Muscle layer of duodenum (tissue), 2 donors: ENCODE measurements at regions not wholly inside any gene's neighbourhood (a gene's known extent, or its start where the extent isn't known, plus 50 kb on each side); places are given as distances from the start of the nearest gene placed in this dataset.

Source experiments
- H3K27ac ChIP-seq: one replicate; pipeline ENCODE4 v1.7.0; 2013; ENCODE audit warnings: mild to moderate bottlenecking, low read length
- H3K27me3 ChIP-seq: one replicate; pipeline ENCODE4 v1.7.0; 2013; ENCODE audit warnings: low read depth, mild to moderate bottlenecking, control low read depth, low read length
- H3K36me3 ChIP-seq, 2 donors: one replicate each; pipeline ENCODE4 v1.7.0; 2013; ENCODE audit warnings: low read length in 2 of 2, control low read depth in 1 of 2, mild to moderate bottlenecking in 1 of 2; ENCODE audit not compliant: insufficient read depth in 2 of 2, control insufficient read depth in 1 of 2
- H3K4me1 ChIP-seq, 2 donors: one replicate each; pipeline ENCODE4 v1.7.0; 2013; ENCODE audit warnings: low read length in 2 of 2, mild to moderate bottlenecking in 2 of 2, control low read depth in 1 of 2, moderate library complexity in 1 of 2; ENCODE audit not compliant: insufficient read depth in 2 of 2, control insufficient read depth in 1 of 2
- H3K4me3 ChIP-seq, 2 donors: one replicate each; pipeline ENCODE4 v1.7.0; 2013; ENCODE audit warnings: low read length in 2 of 2, low read depth in 1 of 2, mild to moderate bottlenecking in 1 of 2
- H3K9me3 ChIP-seq, 2 donors: one replicate each; pipeline ENCODE4 v1.7.0; 2013; ENCODE audit warnings: low read length in 2 of 2, control low read depth in 1 of 2, mild to moderate bottlenecking in 1 of 2; ENCODE audit not compliant: control insufficient read depth in 1 of 2
- donor health status: healthy.

DNA sequence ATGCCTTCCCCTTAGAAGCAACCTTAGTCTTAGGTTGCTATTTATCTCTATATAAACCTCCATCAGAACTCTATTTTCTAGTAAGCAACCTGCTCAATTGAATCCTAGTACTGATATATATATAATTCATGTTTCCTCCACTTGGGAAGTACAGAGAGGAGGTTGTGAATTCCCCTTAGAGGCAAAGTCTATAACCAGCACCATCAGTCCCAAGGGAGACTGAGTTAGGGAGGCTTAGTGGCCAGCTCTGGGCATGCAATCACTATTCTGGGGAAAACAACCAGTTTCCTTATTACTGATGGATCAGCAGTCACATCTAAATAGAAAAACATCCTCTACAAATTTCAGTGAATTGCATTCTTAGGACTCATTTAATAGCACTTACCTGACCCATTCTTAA is 489.1 kb downstream of the RMST start:
- Histone ChIP-seq H3K36me3 (no peaks in the 10 kb centered on the region), H3K27ac (no peak overlapping the region), H3K4me1 (no peaks in the 10 kb centered on the region)

DNA sequence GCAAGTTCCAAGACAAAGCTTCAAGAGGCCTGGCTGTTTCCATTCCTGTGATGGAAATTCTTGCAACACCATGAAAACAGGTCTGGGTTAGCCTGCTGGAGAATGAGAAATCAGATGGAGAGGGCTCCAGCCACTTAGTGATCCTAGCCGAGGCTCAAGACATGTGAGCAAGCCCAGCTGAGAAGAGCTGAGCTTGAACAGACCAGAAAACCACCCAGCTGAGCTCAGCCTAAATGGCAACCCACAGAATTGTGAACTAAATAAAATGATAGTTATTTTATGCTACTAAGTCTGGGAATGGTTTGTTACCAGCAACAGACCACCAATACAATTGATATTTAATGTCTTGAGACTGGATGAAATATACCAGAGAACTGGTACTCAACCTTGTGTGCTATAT is 494.5 kb downstream of the RMST start:
- Histone ChIP-seq H3K9me3 (peaks cover 0 to 14% of the 10 kb centered on the region in 2 donors), H3K36me3 (no peaks in the 10 kb centered on the region), H3K4me1 (no peaks in the 10 kb centered on the region), H3K4me3 (no peak overlapping the region), H3K27ac (no peak overlapping the region), H3K27me3 (no peaks in the 10 kb centered on the region)

More for the DNA sequence above, 489.1 kb downstream of the RMST start:
- Histone ChIP-seq H3K9me3 (peaks cover 0 to 4% of the 10 kb centered on the region in 2 donors), H3K4me3 (no peak overlapping the region), H3K27me3 (no peaks in the 10 kb centered on the region)

DNA sequence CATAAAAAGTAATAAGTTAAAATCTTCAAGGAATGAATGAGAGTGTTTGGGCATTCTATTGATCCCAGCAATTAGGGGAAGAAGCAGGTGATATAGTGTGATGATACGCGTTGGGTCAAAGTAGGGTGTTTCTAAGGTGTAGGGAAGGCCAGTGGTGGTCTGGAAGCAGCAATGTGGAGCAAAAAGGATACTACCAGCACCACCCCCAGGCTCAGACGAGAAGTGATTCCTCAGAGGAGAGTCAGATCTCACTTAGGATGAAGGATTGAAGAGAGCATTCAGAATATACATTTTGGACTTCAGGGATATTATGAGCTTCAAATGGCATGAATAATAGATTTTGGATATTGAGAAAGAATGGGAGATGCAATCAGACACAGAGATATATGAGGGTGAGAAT is 497.6 kb downstream of the RMST start:
- Histone ChIP-seq H3K27me3 (no peaks in the 10 kb centered on the region), H3K9me3 (peaks cover 0 to 14% of the 10 kb centered on the region in 2 donors), H3K4me3 (no peak overlapping the region), H3K27ac (no peak overlapping the region), H3K4me1 (no peaks in the 10 kb centered on the region), H3K36me3 (no peaks in the 10 kb centered on the region)

DNA sequence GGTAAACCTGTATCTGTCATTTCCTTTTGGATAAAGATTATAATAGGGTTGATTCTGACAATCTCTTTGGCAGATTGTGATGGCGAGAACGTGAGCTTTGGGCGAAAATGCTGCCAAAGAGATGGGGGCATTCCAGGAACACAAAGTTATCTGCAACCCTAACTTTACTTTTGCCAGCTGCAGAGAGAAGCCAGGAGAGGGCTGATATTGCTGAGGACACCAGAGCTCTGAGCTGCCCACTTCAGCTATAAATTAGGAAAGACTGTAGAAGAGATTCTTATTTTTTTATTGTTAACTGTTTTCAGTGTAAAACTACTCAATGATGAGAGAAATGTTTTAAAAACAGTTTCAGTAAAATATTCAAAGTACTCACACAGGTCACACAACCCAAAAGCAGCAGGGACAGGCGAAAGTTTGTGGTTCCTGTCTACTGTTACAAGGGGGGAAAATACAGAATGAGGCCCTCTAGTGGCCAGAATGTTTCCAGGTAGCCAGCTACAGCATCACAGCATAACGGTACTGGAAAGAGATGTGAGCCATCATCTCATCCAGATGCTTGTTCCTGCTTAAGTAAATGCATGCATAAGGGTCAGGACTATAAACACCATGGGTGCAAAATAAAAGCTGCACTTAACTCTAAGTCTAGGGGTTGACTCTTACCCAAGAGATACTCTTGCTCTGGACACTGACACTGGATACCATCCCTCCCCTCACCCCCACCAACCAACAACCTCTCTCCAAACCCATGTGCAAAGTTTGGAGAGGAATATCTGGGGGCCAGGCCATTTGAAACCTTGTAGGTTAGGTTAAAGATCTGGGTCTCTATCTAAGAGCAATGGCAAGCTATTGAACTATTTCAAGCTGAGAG is 498.4 kb downstream of the RMST start:
- no peaks in the 10 kb centered on the region for H3K4me1 ChIP-seq
- H3K4me3 ChIP-seq: no peak overlapping the region
- no peaks in the 10 kb centered on the region for H3K27me3 ChIP-seq
- H3K9me3 ChIP-seq: peaks cover 0 to 14% of the 10 kb centered on the region in 2 donors
- H3K36me3 ChIP-seq: no peaks in the 10 kb centered on the region
- no peak overlapping the region for H3K27ac ChIP-seq

DNA sequence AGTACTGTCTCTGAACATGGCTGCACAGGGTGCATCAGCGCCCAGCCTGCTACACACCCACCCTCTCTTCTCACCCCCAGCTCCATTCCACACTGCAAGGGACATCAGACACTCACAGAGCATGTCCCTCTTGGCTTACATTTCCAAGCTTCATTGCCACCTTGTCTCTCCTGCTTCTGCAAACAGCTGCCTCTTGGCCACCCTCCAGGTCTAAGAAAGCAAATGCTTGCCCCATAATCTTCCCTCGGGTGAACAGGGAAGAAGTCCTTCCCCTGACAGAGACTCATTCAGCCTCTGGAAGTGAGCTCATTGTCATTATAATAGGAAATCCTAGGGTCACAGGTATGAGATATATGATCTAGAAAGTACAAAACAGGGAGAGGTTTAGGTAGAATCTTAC is 505.2 kb downstream of the RMST start:
- H3K36me3 ChIP-seq: no peaks in the 10 kb centered on the region
- no peak overlapping the region for H3K27ac ChIP-seq
- H3K27me3 ChIP-seq: no peaks in the 10 kb centered on the region
- H3K4me3 ChIP-seq: no peak overlapping the region
- no peaks in the 10 kb centered on the region for H3K4me1 ChIP-seq
- H3K9me3 ChIP-seq: no peaks in the 10 kb centered on the region

DNA sequence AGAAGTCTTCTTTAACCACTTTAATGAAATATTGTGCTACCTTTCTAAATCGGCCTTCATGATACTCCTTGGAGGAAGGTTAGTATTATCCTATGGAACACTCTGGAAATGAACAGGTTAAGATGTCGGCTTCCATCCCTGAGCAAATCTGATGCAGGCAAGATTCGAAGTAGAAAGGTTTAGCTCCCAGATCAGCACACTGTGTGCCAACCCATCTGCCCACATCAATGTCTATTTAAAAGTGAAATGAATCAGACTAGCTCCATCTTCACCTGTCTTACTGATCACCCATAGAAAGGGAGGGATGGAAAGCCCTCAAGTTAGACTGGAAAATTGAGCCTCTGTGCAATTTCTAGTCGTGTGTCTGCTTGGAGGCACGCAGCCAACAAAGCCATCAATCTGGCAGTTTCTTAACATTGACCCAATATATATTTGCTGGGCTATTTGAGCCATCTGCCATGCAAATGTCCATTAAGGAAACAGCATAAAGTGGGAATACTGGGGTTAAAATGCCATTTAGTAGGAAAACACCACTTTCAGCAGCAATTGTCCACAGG is 506.1 kb downstream of the RMST start:
- H3K4me3 ChIP-seq: no peak overlapping the region
- no peaks in the 10 kb centered on the region for H3K9me3 ChIP-seq
- no peaks in the 10 kb centered on the region for H3K36me3 ChIP-seq
- no peaks in the 10 kb centered on the region for H3K27me3 ChIP-seq
- no peak overlapping the region for H3K27ac ChIP-seq
- no peaks in the 10 kb centered on the region for H3K4me1 ChIP-seq

DNA sequence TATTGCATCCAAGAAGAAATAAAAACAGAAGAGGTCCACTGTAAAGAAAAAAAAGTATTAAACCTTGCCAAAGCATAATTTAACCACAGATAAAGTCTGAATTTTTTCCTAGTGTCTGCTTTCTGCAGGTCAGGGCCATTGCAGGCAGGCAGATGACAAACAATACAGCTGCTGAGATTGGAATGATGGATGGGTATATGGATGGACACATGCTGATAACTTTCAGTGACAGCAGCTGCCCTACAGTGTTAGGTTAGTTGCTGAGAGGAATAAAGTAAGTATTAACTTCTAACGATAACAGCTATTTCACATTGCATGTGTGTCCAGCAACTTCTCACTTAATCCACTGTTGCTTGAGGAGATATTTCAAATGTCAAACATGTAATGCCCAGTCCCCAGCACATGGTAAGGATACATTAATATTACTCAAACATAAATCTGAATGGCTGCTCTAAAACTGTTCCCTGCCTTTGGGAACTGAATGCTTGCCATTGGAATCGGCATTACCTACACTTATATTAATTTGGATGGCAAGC is 515.3 kb downstream of the RMST start:
- H3K27ac ChIP-seq: no peak overlapping the region
- H3K27me3 ChIP-seq: no peaks in the 10 kb centered on the region
- H3K36me3 ChIP-seq: no peaks in the 10 kb centered on the region
- H3K4me1 ChIP-seq: no peaks in the 10 kb centered on the region
- no peaks in the 10 kb centered on the region for H3K9me3 ChIP-seq
- no peak overlapping the region for H3K4me3 ChIP-seq

DNA sequence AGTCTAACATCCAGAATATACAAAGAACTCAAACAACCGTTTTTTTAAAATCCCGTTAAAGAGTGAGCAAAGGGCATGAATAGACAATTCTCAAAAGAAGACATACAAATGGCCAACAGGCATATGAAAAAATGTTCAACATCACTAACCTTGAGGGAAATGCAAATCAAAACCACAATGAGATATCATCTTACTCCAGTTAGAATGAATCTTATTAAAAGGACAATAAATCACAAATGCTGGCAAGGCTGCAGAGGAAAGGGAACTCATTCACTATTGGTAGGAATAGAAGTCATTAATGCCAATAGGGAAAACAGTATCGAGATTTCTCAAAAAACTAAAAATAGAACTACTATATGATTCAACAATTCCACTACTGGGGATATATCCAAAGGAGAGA is 520.1 kb downstream of the RMST start:
- H3K36me3 ChIP-seq: no peaks in the 10 kb centered on the region
- no peaks in the 10 kb centered on the region for H3K9me3 ChIP-seq
- H3K27ac ChIP-seq: no peak overlapping the region
- no peaks in the 10 kb centered on the region for H3K27me3 ChIP-seq
- H3K4me3 ChIP-seq: no peak overlapping the region
- no peaks in the 10 kb centered on the region for H3K4me1 ChIP-seq

DNA sequence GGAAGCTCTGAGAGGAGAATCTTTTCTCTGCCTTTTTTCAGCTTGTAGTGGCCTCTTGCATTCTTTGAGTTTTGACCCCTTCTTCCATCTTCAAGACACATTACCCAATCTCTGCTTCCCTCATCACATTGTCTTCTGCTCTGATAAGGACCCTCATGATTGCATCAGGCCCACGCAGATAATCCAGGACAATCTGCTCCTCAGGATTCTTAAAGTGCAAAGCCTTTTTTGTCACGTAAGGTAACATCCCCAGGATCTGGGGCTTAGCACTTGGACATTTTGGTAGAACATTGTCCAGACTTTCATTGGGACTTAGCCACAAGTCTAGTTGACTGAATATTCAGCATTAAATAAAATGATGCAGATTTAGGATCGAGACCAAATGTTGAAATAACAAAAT is 521.2 kb downstream of the RMST start:
- Histone ChIP-seq H3K27ac (no peak overlapping the region), H3K36me3 (no peaks in the 10 kb centered on the region), H3K4me1 (no peaks in the 10 kb centered on the region), H3K27me3 (no peaks in the 10 kb centered on the region), H3K9me3 (no peaks in the 10 kb centered on the region), H3K4me3 (no peak overlapping the region)

DNA sequence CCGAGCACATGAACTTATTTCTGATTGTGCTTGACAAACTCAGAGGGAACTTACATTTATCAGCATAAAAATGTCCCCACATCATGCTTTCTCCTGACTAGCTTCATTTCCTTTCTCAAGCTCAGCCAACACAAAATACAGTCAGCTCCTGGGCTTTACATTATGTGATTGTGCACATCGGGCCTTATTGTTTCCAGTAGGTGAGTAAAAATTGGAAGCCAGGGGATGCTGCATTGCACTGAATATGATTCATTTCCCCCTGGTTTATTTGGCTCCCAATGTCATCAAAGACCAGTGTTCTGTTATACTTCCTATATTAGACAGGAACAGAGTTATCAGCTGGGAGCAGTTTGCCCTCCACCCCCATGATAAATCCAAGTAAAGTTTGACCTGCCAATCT is 521.8 kb downstream of the RMST start:
- Histone ChIP-seq H3K9me3 (no peaks in the 10 kb centered on the region), H3K4me3 (no peak overlapping the region), H3K27me3 (no peaks in the 10 kb centered on the region), H3K36me3 (no peaks in the 10 kb centered on the region), H3K27ac (no peak overlapping the region), H3K4me1 (no peaks in the 10 kb centered on the region)

DNA sequence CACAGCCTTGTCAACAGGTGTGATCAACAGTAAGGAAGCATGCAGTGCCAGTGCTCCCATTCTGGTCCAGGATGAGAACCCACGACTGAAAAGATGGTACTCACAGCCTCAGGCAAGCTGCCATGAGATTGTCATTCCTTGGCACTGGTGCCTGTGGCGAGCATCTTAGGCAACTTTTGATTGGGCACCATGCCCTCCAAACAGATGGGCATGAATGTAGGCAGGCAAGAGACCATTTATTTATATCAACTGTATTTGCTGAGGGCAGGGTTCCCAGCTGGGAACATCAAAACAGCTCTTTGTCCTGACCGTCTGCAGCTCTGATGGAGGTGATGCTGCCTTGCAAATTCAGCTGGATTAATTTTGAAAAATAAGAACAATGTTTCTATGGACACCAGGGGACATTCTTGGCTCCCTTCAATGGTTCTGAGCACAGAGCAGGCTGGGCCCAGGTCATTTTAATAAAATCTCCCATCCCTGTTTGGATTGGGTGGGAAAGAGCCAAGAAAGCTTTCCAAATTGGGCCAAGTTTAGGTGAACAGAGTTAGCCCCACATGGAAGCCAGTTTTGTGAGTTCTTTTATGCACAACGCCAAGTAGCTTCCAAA is 522.5 kb downstream of the RMST start:
- no peaks in the 10 kb centered on the region for H3K4me1 ChIP-seq
- H3K4me3 ChIP-seq: no peak overlapping the region
- no peaks in the 10 kb centered on the region for H3K27me3 ChIP-seq
- no peak overlapping the region for H3K27ac ChIP-seq
- H3K36me3 ChIP-seq: no peaks in the 10 kb centered on the region
- H3K9me3 ChIP-seq: no peaks in the 10 kb centered on the region
